HepG2 (cell line): ENCODE measurements at regions not wholly inside any gene's neighbourhood (a gene's known extent, or its start where the extent isn't known, plus 50 kb on each side); places are given as distances from the start of the nearest gene placed in this dataset.

Source experiments
- JUN ChIP-seq: sonication (generic); formaldehyde crosslinking; IDR thresholded peaks from 2 replicates; pipeline ENCODE4 v1.4.0; 2020; ENCODE audit warnings: mild to moderate bottlenecking, missing genetic modification reagents
- MTA3 ChIP-seq: sonication (generic); formaldehyde crosslinking; IDR thresholded peaks from 2 replicates; pipeline ENCODE4 v1.4.0; 2020; ENCODE audit warnings: missing genetic modification reagents
- MXD4 ChIP-seq: IDR thresholded peaks from 2 replicates; pipeline ENCODE4 v1.6.1; 2016; ENCODE audit warnings: mild to moderate bottlenecking, missing biosample characterization, missing genetic modification reagents
- POLR2AphosphoS5 ChIP-seq: IDR thresholded peaks from 2 replicates; pipeline ENCODE4 v1.6.1; 2012; ENCODE audit warnings: low read depth, low read length
- SMAD9 ChIP-seq: sonication (generic); formaldehyde crosslinking; IDR thresholded peaks from 2 replicates; pipeline ENCODE4 v1.5.1; 2020; ENCODE audit warnings: mild to moderate bottlenecking, missing genetic modification reagents
- ZNF343 ChIP-seq: sonication (generic); formaldehyde crosslinking; IDR thresholded peaks from 2 replicates; pipeline ENCODE4 v1.4.0; 2020; ENCODE audit warnings: mild to moderate bottlenecking, missing genetic modification reagents
- TF ChIP-seq, protein P1 (sequence below): IDR thresholded peaks from 2 replicates; pipeline ENCODE4 v1.6.1; 2016
- TF ChIP-seq, protein P2 (sequence below): sonication (generic); formaldehyde crosslinking; IDR thresholded peaks from 2 replicates; pipeline ENCODE4 v1.5.0; 2020; ENCODE audit warnings: mild to moderate bottlenecking, missing genetic modification reagents, moderate library complexity

DNA sequence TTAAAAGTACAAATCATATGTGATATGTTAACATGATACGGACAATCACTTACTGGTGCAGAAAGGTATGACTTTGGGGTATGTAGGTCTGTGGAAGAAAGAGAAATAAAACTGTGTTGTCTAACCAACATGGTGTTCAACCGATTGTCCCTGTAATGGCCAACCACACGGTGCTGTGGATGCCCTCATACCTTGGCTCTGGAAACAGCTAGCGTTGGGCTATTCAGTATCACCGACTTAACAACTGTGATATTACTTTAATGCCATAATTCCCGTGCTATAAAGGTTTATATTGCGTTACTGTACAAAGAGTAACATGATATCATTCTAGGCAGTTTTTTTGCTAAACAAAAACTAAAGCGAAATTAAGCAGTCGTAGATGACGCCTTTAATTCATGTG, 448.3 kb downstream of the EFNB2 start:
- TF ChIP-seq MTA3 (CRISPR knock-in tag) (no peak), ZNF343 (CRISPR knock-in tag) (no peak), JUN (no peak), POLR2AphosphoS5 (no peak), MXD4 (no peak), SMAD9 (CRISPR knock-in tag) (no peak)
- TF ChIP-seq, protein P1, sequence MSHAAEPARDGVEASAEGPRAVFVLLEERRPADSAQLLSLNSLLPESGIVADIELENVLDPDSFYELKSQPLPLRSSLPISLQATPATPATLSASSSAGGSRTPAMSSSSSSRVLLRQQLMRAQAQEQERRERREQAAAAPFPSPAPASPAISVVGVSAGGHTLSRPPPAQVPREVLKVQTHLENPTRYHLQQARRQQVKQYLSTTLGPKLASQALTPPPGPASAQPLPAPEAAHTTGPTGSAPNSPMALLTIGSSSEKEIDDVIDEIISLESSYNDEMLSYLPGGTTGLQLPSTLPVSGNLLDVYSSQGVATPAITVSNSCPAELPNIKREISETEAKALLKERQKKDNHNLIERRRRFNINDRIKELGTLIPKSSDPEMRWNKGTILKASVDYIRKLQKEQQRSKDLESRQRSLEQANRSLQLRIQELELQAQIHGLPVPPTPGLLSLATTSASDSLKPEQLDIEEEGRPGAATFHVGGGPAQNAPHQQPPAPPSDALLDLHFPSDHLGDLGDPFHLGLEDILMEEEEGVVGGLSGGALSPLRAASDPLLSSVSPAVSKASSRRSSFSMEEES, result no peak
- TF ChIP-seq, protein P2, sequence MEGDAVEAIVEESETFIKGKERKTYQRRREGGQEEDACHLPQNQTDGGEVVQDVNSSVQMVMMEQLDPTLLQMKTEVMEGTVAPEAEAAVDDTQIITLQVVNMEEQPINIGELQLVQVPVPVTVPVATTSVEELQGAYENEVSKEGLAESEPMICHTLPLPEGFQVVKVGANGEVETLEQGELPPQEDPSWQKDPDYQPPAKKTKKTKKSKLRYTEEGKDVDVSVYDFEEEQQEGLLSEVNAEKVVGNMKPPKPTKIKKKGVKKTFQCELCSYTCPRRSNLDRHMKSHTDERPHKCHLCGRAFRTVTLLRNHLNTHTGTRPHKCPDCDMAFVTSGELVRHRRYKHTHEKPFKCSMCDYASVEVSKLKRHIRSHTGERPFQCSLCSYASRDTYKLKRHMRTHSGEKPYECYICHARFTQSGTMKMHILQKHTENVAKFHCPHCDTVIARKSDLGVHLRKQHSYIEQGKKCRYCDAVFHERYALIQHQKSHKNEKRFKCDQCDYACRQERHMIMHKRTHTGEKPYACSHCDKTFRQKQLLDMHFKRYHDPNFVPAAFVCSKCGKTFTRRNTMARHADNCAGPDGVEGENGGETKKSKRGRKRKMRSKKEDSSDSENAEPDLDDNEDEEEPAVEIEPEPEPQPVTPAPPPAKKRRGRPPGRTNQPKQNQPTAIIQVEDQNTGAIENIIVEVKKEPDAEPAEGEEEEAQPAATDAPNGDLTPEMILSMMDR (CRISPR knock-in tag), result no peak
